Activated CD4-positive, alpha-beta T cell treated with anti-CD3 and anti-CD28 coated beads, Interleukin-2, amount 50 U/mL, for 16 hours (primary cell): ENCODE measurements at regions not wholly inside any gene's neighbourhood (a gene's known extent, or its start where the extent isn't known, plus 50 kb on each side); places are given as distances from the start of the nearest gene placed in this dataset.

Experiments
- DNase-seq: peaks from one replicate; pipeline ENCODE4 v3.0.0-alpha.2; 2020

GRCh38 chr4:162343967-162344366, 180.2 kb upstream of the FSTL5 start:
- DNase-seq, result no peak

- no peak for DNase-seq
These were observed 177.7 kb upstream of the FSTL5 start for GRCh38 chr4:162341533-162341932.

GRCh38 chr4:162323919-162324318, 160.1 kb upstream of the FSTL5 start:
- no peak for DNase-seq

- no peak for DNase-seq
These were observed 158.3 kb upstream of the FSTL5 start for GRCh38 chr4:162322054-162322453.

- DNase-seq, result no peak
These were observed 122.0 kb upstream of the FSTL5 start for GRCh38 chr4:162285753-162286152.

- no peak for DNase-seq
These were observed 118.9 kb upstream of the FSTL5 start for GRCh38 chr4:162282684-162283083.

- no peak for DNase-seq
These were observed 110.6 kb upstream of the FSTL5 start for GRCh38 chr4:162274354-162274753.

GRCh38 chr4:162272215-162272614, 108.4 kb upstream of the FSTL5 start:
- DNase-seq, result no peak

- DNase-seq, result no peak
These were observed 105.1 kb upstream of the FSTL5 start for GRCh38 chr4:162268911-162269310.

GRCh38 chr4:162265802-162266201, 102.0 kb upstream of the FSTL5 start:
- no peak for DNase-seq

GRCh38 chr4:162245051-162245450, 81.3 kb upstream of the FSTL5 start:
- DNase-seq, result no peak

- no peak for DNase-seq
These were observed 78.1 kb upstream of the FSTL5 start for GRCh38 chr4:162241857-162242256.

GRCh38 chr4:162239992-162240769, 76.4 kb upstream of the FSTL5 start:
- no peak for DNase-seq

- DNase-seq, result no peak
These were observed 73.9 kb upstream of the FSTL5 start for GRCh38 chr4:162237676-162238075.

GRCh38 chr4:162234595-162234994, 70.8 kb upstream of the FSTL5 start:
- no peak for DNase-seq

- no peak for DNase-seq
These were observed 68.5 kb upstream of the FSTL5 start for GRCh38 chr4:162232349-162232748.

GRCh38 chr4:162229670-162230069, 65.9 kb upstream of the FSTL5 start:
- no peak for DNase-seq

GRCh38 chr4:162221148-162221547, 57.3 kb upstream of the FSTL5 start:
- no peak for DNase-seq
